Fibroblast of skin of left quadriceps (primary cell): ENCODE measurements at regions not wholly inside any gene's neighbourhood (a gene's known extent, or its start where the extent isn't known, plus 50 kb on each side); places are given as distances from the start of the nearest gene placed in this dataset.
"Not testable (repeated sequence)": the region's sequence is repeated elsewhere in the genome, so short reads cannot be mapped to it uniquely, and the experiment has no call there.

Source experiments
- DNase-seq, 2 experiments: peaks; one replicate each; pipeline ENCODE4 v3.0.0-alpha.2; 2013; ENCODE audit warnings: low read depth in 2 of 2

DNA sequence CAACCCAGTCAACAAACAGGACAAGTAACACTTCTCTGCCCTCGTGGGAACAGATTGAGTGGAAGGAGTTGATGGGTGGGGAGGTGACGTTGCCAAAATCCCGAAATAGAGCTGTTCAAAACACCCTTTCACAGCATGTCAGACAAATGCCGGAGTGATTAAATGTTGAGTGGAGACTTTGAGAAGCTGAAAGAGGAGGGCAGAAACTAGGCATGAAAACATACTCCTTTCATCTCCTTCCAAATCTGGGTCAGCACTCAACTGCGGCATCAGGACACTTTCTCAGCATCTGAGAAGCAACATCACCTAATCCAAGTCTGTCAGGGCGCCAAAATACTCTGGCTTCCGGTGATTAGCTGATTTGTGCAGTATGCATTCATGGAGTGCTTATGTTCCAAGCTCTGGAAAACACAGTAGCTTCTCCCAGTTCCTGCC is 51.5 kb upstream of the MRI1 start:
- DNase-seq = no peak

GRCh38 chr19:13707915-13708314 is 56.4 kb upstream of the MRI1 start:
- DNase-seq = no peak

DNA sequence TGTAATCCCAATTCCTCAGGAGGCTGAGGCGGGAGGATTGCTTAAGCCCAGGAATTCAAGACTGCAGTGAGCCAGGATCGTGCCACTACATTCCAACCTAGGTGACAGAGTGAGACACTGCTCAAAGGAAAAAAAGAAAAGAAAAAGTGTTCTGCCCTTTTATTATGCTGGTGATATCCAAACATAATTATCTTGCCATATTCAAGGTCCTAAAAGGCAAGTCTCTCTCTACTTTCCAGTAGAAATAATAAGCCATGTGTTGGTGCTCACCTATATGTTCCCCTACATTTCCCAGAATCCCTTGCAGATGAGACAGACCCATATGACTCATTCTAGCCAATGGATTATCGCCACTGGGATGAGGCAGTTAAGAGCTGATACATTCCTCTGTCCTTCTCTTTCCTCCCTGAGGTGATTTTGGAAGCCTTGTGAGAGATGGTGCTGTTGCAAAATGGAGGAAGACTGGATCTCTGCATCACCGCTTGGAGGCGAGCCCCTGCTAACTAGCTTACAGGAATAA is 58.3 kb upstream of the MRI1 start:
- DNase-seq = no peak

DNA sequence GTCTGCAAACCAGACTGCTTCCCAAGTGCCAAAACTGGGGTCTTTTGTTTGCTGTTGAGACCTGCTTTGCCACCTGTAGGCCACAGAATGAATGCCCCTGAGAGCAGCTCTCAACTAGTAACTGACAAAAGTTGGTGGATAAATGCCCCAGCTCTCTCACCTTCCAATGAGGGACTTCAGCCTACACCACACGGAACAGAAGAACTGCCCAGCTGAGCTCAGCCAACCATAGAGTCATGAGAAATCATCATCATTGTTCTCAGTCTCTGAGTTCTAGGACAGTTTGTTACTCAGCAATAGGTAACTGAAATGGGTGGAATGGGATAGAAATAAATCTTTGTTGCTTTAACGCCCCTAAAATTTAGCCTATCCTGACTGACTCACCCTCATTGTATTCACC is 59.1 kb upstream of the MRI1 start:
- DNase-seq = no peak

GRCh38 chr19:13701624-13702023 is 62.7 kb upstream of the MRI1 start:
- DNase-seq = no peak

GRCh38 chr19:13700621-13701020 is 63.7 kb upstream of the MRI1 start:
- DNase-seq = no peak

DNA sequence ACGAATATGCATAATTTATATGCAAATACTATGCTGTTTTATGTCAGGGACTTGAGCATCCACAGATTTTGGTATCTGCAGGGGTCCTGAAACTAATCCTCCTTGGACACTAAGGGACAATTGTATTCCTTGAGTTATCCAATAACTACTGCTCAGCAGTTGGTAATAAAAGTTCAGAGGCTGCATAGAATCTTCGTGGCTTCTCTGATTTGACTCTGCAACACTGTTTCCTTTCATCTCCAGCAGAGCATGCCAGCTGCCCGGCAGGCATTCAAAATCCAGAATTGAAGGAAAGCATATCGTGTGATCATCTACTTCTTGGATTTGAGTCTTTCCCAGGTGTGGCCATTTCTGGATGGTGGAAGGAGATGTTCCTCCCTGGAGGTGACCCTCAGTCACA is 64.5 kb upstream of the MRI1 start:
- DNase-seq = no peak

- no peak for DNase-seq
Observed at GRCh38 chr19:13696839-13697238, 67.5 kb upstream of the MRI1 start.

GRCh38 chr19:13693889-13694288 is 70.4 kb upstream of the MRI1 start:
- DNase-seq = no peak

GRCh38 chr19:13691569-13692435 is 72.5 kb upstream of the MRI1 start:
- DNase-seq = no peak

GRCh38 chr19:13689085-13689484 is 75.2 kb upstream of the MRI1 start:
- DNase-seq = no peak

GRCh38 chr19:13684021-13684420 is 80.3 kb upstream of the MRI1 start:
- no peak for DNase-seq

DNA sequence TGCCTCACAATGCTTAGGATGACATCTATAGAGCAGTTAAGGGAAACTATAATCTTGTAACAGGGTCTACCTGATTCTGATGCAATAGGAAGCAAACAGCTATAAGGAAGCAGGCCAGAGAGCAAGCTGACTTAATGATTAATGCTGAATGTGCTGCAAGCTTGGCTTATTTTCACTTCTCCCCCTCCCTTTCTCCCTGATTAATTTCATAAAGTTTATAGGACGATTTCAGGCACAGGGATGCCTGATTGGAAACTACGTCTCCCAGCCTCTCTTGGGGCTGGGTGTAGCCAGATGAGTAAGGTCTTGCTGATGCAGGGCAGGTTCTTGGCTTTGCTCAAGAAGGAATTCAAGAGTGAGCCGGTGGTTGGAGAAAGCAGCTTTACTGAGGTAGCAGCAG is 82.8 kb upstream of the MRI1 start:
- DNase-seq = peak; percentile 39 to 40

- DNase-seq = not testable (repeated sequence)
Observed at GRCh38 chr19:13680708-13681360, 83.5 kb upstream of the MRI1 start.

- DNase-seq = not testable (repeated sequence)
Observed at GRCh38 chr19:13676967-13677366, 87.4 kb upstream of the MRI1 start.

DNA sequence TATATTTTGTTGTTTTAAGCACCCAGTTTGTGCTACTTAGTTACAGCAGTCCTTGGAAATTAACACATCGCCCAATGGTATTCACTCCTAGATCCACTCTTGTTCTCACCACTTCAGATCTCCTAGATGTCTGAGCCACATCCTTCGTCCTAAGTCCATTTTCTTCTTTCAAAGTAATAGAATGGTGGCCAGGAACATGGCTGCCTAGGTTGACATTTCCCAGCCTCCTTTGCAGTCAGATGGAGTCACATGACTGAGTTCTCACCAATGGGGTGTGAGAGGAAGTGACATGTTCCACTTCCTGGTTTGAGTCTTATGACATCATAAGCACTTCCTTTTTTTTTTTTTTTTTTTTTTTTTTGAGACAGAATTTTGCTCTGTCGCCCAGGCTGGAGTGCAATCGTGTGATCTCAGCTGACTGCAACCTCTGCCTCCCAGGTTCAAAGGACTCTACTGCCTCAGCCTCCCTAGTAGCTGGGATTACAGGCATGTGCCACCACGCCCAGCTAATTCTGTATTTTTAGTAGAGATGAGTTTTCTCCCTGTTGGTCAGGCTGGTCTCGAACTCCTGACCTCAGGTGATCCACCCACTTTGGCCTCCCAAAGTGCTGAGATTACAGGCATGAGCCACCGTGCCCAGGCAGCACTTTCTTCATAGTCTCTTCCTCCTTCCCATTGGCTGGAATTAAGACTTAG is 91.7 kb upstream of the MRI1 start:
- not testable (repeated sequence) for DNase-seq

DNA sequence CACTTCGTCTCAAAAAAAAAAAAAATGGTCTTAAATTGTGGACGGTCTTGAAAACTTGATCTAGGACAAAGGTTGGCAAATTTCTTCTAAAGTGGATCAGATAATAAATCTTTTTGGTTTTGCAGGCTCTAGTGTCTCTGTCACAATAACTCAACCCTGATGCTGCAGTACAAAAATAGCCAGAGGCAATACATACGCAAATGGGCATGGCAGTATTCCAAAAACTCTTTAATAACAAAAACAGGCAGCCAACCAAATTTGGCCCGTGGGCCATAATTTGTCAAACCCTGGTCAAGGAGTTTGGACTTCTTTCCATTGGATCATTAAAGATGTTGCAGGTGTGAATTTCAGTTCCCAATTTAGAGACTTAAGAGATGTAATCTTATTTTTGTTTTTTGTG is 93.5 kb upstream of the MRI1 start:
- no peak for DNase-seq

GRCh38 chr19:13669780-13670355 is 94.5 kb upstream of the MRI1 start:
- no peak for DNase-seq

- no peak for DNase-seq
Observed at GRCh38 chr19:13668964-13669363, 95.4 kb upstream of the MRI1 start.

DNA sequence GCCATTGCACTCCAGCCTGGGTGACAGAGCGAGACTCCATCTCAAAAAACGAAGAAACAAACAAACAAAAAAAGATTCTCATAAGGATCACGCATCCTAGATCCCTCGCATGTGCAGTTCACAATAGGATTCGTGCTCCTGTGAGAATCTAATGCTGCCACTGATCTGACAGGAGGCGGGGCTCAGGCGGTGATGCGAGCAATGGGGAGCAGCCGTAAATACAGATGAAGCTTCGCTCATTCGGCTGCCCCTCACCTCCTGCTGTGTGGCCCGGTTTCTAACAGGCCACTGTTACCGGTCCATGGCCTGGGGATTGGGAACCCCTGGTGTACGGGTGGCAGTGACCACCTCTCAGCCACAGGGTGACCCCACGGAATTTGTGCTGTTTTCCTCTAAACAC is 98.2 kb upstream of the MRI1 start:
- DNase-seq = no peak

DNA sequence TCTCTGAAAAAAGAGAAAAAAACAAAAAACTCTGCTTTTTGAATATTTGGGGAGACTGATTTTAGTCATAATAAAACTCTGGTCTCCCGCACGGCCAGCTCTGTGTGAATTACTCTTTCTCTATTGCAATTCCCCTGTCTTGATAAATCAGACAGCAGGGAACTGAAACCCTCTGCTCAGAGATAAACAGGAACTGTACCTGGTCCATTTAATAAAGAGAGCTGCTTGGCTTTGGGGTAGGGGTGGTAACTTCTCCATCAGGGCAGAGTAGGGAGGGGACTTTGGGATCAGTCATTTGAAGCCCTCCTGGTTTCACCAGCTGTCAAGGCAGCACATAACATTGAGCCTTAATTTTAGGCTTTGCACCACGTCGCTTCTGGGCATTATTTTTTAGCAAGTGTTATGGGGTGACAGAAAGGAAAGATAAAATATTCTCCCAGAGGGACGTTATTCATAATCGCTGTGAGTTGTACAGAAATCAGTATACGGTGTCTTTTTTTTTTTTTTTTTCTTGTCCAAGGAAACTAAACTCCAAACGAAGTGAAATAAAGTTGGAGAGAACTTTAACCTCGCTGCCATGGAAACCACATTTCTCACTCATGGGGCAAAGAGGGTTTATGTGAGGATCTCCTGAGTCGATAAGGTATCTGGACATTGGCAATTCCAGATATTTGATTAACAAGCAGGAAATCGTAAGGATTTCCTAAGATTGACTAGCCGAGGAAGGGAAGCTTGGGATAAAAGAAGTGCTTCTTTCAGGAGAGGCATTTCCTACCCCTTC is 99.0 kb upstream of the MRI1 start:
- DNase-seq = no peak
